22Rv1 (cell line): ENCODE measurements at regions not wholly inside any gene's neighbourhood (a gene's known extent, or its start where the extent isn't known, plus 50 kb on each side); places are given as distances from the start of the nearest gene placed in this dataset.

Experiments used
- CTCF ChIP-seq: fragments of 450-650 bp; IDR thresholded peaks from 2 replicates; pipeline ENCODE4 v1.5.1; 2017; ENCODE audit warnings: mild to moderate bottlenecking
- ZFX ChIP-seq: fragments of 450-650 bp; IDR thresholded peaks from 2 replicates; pipeline ENCODE4 v1.6.1; 2017; ENCODE audit warnings: antibody characterized with exemption, borderline replicate concordance

DNA sequence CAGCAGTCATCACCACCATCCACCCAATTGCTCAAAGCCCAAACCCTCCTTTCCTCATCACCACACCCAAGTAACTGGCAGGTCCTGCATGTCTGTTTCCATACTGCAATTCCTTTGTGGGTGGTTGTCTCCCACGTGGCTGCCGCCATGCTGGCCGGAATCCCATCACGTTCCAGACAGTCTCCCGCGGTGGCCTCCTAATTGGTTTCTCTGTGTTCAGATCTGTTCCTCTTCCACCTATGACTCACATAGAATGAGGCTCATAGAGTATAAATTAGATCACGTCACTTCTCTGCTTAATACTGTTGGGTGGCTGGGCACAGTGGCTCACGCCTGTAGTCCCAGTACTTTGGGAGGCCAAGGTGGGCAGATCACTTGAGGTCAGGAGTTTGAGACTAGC is 813.0 kb downstream of the TYW1 start:
- TF ChIP-seq CTCF: no peak
- TF ChIP-seq ZFX: no peak
